Activated T-cell treated with anti-CD3 and anti-CD28 coated beads for 1 hour (primary cell): ENCODE measurements at regions not wholly inside any gene's neighbourhood (a gene's known extent, or its start where the extent isn't known, plus 50 kb on each side); places are given as distances from the start of the nearest gene placed in this dataset.

ENCODE experiments used
- DNase-seq: peaks from one replicate; pipeline ENCODE4 v3.0.0-alpha.2; 2020; ENCODE audit warnings: low read depth

DNA sequence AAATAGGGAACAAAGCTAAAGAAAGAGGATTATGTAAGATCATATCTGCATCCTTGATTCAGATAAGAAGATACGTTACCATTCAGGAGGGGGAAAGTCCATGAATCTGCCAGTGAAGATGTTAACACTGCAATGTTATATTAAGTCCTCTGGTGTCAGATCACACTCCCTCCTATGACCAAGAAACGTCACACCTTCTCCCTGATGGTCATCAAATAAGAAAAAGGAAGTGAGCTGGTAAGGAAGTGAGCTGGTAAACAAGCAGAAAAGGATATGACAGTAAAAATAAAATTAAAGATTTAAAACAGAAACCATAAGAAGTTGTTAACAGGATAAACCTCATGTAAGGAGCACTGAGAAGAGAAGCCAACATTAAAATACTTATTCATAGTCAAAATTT is 340.2 kb downstream of the SEC23A start:
- DNase-seq: no peak

DNA sequence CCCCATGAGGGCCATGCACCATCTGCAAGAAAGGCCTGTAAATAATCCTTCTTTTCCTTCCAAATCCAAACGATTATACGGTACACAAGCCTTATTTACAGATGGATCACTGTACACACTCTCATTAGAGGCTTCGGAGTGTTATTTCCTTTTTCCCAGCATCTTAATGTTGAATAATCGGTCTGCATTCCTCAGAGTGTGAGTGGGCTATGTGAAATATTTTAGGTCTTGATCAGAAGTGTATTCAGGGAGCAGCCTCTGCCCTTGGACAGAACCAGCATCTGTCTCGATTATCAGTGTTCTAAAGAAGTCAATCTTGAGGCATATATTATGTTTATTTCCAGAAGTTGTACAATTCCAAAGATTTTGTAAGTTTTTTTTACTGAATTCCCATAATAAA is 340.6 kb downstream of the SEC23A start:
- no peak for DNase-seq

DNA sequence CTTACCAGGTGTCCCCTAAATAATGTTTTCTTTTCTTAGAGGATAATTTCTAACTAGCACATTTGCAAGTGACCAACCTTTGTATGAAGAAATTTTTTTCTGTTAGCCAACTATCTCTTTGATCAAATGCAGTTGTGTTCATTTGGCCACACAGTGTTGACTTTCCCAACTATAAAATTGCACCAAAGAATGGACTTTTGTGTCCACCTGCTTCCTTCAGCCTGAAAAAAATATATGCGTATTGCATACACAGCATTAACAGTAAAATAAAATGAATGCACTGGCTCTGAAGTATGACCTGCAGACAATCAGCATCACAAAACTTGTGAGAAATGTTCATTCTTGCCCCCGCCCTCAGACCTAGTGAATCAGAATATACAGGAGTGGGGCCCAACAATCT is 342.0 kb downstream of the SEC23A start:
- DNase-seq: no peak

- no peak for DNase-seq
Observed at GRCh38 chr14:38758661-38759060, 344.4 kb downstream of the SEC23A start.

DNA sequence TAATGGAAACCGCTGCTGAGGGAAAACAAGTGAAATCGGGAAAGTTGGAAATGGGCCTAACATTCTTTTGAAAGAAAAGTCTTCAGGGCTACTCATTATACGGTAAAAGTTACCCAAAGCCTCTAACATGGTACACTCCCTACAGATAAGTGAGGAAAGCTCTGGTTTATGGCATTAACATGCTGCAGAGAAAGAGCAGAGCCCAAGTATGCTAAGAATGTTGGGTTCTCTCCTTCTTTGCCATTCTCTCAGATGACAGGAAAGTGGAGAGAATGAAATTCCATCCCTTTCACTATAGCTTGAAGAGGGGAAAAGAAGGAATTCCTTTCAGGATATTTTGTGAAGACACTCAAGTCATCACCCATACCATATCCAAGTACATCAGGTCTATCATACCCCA is 348.0 kb downstream of the SEC23A start:
- no peak for DNase-seq

- no peak for DNase-seq
Observed at GRCh38 chr14:38752750-38753149, 350.3 kb downstream of the SEC23A start.

DNA sequence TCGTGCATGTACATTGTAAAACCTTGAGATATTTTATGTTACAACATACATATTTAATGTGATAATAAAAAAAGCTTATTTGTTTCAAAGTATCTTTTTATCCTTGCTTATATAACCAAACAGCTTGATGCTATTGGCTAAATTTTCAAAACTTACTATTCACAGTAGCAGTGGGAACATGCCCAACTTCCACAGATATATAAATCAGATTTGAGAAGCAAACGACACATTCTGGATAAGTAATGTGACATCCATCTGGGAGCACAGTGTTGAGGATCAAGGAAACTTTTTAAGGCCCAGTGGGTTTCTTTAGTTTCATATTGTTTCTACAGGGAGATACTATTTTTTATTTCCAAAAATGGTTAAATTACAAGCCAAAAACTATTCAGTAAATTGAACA is 350.7 kb downstream of the SEC23A start:
- no peak for DNase-seq

DNA sequence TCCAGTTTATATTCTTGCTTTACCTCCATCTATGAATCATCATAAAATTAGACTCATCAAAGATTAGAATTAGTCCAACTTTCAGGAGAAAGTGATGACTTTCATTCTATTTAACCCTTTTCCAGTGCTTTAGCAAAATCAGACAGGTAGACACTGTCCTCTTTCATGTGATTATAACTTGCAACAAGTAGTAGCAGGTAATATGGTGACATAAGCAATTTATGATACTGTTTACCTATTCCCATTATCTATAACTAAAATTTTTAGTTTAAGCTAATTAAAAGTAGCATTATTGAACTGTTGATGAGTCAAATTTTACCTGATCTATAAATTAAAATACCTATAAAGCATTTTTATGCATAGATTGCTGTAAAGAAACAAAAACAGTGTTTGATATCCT is 351.6 kb downstream of the SEC23A start:
- DNase-seq: no peak

GRCh38 chr14:38749936-38750335 is 353.1 kb downstream of the SEC23A start:
- no peak for DNase-seq

DNA sequence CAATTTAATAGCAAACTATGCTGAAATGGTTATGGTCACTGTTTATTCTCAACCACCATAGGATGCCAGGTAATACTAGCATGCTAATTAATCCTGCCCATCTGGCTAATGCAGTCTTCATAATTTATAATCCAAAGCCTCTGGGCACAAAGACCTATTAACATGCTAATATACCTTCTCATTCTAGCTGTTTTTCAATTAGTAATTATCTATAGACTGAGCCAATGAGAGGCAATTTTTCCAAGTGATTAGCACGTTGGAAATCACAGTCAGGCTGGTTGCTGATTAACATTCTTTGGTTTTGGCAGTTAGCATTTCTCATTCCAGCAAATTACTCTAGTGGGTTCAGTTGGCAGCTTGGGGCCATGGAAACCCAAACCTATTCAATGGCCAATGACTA is 357.2 kb downstream of the SEC23A start:
- no peak for DNase-seq

GRCh38 chr14:38743966-38744584 is 359.0 kb downstream of the SEC23A start:
- DNase-seq: no peak

GRCh38 chr14:38737686-38738407 is 365.2 kb downstream of the SEC23A start:
- DNase-seq: no peak

DNA sequence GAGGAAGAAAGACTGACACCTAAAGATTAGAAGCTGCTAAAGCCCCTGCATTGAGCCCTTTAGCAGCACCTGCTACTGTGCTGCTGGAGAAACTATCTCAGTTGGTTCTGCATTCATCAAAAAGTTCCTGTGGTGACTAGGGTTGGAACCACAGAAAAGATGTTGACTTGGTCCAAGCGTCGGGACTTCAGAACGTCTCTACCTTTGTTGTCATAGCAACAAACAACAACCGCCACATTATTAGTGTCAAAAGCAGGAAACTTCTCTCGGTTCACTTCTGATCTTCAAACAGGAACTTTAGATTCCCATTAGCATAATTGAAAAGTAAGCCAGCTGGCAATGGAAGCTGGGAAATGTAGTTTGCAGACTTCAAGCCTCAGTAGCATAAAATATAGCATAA is 368.0 kb downstream of the SEC23A start:
- no peak for DNase-seq

DNA sequence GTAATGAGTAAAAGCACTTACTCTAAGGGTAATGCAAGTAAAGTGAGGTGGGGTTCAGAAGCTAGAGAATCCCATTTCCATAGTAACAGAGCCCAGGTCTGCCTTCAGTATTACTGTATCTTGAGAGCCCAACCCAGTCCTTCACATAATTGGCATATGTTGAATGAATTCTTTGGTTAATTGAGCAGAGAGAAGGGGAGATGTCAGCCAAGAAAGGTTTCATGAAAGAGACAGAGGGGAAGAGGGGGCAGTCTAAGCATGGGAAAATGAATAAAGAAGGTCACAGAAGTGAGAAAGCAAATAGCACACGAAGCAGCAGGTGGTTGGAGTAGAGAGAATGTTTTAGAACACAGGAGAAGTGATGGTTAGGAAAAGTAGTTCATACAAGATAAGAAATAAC is 371.1 kb downstream of the SEC23A start:
- DNase-seq: no peak

DNA sequence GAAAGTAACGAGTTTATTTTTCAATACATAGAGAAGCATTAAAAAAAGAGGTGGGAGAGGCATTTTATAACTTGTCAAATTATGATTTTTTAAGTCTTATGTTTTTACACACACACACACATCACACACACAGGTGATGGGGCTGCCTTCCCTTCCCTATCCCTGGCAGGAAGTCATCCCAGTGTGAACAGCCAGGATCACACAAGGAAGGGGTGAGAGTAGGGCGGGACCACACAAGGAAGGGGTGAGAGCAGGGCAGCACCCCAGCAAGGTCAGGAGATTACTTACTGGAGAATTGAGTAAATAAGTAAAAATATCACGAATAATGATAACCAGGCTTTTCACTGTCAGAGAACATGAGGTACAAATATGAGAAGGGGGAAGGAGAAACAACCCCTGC is 372.6 kb downstream of the SEC23A start:
- no peak for DNase-seq

GRCh38 chr14:38727731-38728130 is 375.3 kb downstream of the SEC23A start:
- no peak for DNase-seq

DNA sequence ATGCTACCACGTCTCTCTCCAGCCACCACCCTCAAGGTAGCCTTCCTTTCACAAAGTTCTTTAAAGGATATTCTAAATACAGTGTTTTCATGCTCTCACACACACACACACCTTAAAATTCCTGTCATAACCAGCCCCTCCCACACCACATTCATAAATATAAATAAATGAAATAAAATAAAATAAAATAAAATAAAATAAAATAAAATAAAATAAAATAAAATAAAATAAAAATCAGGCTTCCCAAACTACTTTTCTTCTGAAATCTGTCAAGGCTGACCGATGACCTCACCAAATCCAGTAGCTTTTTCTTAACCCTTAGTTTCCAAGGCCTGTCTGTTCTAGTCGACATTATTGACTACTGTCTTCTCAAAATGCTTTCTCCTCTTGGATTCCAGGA is 378.4 kb downstream of the SEC23A start:
- no peak for DNase-seq

DNA sequence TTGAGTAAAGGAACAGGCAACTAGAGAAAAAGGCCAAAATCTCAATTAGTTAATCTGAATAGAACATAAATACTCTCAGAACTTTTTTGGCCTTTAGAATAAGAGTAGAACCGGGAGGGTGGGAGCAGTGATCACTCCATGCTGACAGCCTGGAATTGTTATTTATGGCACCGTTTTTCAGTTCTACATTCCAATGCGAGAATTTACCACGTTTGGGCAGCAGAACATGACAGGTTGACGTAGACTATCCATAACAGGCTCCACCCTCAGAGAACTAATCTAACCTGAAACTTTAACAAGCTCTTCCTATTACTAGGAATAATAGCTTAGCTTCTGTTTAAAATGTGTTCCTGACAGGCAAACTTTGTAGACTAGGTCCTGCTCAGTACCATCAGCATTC is 379.1 kb downstream of the SEC23A start:
- no peak for DNase-seq

GRCh38 chr14:38723277-38723676 is 379.8 kb downstream of the SEC23A start:
- no peak for DNase-seq

DNA sequence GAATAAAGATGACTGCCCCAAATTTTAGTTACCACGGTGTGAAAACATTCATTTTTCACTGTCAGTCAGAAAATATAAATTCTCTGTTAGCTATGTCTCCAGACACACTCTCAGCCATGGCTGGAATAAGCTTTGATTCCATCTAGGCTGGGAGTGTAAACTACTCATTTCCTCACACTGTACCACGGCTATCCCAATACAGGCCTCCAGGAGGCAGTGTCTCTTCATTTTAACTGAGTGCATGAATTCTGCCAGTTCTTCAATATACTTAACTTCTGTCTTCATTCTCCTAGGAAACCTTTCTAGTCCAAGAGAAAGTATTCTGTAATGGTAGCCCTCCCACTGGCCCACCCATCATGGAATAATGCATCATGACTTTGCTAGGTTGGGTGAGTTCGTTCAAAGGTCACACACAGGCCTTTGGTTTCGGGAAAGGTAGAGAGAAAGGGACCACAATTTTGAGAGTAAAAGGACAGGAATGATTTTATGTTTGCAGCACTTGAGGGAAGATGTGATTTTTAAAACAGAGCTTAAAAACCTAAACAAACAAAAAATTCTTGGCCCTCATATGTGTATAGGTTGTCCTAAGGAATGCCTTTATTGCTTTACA is 381.1 kb downstream of the SEC23A start:
- peak; percentile 0 for DNase-seq

GRCh38 chr14:38718519-38718918 is 384.5 kb downstream of the SEC23A start:
- no peak for DNase-seq

DNA sequence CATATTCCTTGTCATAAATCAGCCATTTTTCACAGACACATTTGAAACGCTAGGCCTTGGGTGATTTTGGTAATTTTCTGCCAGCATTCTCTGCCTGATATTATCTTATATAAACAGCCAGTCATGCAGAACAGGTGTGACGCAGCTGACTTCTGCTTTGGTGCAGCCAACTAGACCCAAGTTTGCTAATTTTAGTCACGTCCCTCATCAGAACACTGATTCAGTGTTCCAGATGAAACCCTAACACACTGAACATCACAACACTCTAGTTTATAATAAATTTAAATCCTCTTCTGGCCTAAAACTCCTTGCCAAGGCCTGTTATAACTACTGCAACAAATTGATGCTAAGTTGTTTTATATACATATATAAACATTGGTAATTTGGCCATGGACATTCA is 386.1 kb downstream of the SEC23A start:
- DNase-seq: no peak

- no peak for DNase-seq
Observed at GRCh38 chr14:38710881-38711280, 392.2 kb downstream of the SEC23A start.

DNA sequence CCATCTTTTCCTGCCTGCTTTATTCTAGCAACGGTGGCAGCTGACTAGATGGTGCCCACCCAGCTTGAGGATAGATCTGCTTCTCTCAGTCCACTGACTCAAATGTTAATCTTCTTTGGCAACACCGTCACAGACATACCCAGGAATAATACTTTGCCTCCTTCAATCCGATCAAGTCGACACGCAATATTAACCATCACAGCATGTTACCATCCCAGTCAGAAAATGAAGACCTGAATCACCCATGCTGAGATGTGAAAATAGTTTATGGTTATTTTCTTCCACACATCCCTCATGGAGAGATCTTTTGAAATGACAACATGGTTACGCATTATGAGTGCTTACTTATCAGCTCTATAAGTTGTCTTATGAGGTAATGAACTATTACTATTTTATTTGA is 392.8 kb downstream of the SEC23A start:
- no peak for DNase-seq
